ENCODE measurements at regions not wholly inside any gene's neighbourhood (a gene's known extent, or its start where the extent isn't known, plus 50 kb on each side); places are given as distances from the start of the nearest gene placed in this dataset.

DNA sequence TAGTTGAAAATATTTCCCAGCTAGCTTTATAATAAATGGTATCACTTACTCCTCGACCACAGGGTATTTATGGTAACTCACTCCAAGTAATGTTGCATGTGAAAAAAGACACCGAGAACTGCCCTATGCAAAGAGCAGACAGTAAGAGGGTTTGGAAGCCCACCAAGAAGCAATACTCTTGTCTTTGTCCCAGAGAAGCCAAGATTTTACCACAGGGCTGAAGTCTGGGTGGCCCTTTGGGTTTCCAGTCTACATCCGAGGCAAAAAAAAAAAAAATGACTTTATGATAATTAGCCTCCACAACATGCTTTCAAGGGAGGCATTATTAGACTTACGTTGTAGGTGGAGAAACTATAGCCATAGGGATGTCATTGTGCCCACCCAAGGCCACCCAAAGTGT lies 83.6 kb downstream of the CCDC34 start:
- H3K27ac ChIP-seq (ENCODE audit: extremely low read depth, low read depth, low read length), result no peak overlapping the region
- no peak for FAIRE-seq

More for the DNA sequence above, 83.6 kb downstream of the CCDC34 start:
- ChIA-PET CTCF (ENCODE audit: low intra/inter-chr PET ratio) (no interaction called here), POLR2A (interaction anchor here (1.1 kb wide), 1 partner anchor 68 kb away, joined by 3 read pairs; no protein-coding TSS in a partner anchor)
- no peak for ATAC-seq
- no peak for TF ChIP-seq ZFP30 (CRISPR knock-in tag; IDR thresholded peaks at IDR 0.05; ENCODE audit: borderline replicate concordance)
- TF ChIP-seq HNRNPLL (IDR thresholded peaks at IDR 0.05; ENCODE audit: low read depth, low read length, poor library complexity, severe bottlenecking), result no peak
- TF ChIP-seq MCM5 (IDR thresholded peaks at IDR 0.05; ENCODE audit: low read depth), result no peak
- TF ChIP-seq RHOXF2B (CRISPR knock-in tag; conservative IDR thresholded peaks at IDR 0.05), result no peak
- no peak for TF ChIP-seq ZNF696 (CRISPR knock-in tag; conservative IDR thresholded peaks at IDR 0.05)
- no peak for TF ChIP-seq NR4A1 (CRISPR knock-in tag; IDR thresholded peaks at IDR 0.05)
- no peak for TF ChIP-seq NR4A1 (tag; IDR thresholded peaks at IDR 0.05)
- TF ChIP-seq RAD51 (IDR thresholded peaks at IDR 0.05; ENCODE audit: borderline replicate concordance, low read depth), result no peak
- TF ChIP-seq, protein P1, sequence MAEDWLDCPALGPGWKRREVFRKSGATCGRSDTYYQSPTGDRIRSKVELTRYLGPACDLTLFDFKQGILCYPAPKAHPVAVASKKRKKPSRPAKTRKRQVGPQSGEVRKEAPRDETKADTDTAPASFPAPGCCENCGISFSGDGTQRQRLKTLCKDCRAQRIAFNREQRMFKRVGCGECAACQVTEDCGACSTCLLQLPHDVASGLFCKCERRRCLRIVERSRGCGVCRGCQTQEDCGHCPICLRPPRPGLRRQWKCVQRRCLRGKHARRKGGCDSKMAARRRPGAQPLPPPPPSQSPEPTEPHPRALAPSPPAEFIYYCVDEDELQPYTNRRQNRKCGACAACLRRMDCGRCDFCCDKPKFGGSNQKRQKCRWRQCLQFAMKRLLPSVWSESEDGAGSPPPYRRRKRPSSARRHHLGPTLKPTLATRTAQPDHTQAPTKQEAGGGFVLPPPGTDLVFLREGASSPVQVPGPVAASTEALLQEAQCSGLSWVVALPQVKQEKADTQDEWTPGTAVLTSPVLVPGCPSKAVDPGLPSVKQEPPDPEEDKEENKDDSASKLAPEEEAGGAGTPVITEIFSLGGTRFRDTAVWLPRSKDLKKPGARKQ (CRISPR knock-in tag; IDR thresholded peaks at IDR 0.05), result no peak
- TF ChIP-seq, protein P2, sequence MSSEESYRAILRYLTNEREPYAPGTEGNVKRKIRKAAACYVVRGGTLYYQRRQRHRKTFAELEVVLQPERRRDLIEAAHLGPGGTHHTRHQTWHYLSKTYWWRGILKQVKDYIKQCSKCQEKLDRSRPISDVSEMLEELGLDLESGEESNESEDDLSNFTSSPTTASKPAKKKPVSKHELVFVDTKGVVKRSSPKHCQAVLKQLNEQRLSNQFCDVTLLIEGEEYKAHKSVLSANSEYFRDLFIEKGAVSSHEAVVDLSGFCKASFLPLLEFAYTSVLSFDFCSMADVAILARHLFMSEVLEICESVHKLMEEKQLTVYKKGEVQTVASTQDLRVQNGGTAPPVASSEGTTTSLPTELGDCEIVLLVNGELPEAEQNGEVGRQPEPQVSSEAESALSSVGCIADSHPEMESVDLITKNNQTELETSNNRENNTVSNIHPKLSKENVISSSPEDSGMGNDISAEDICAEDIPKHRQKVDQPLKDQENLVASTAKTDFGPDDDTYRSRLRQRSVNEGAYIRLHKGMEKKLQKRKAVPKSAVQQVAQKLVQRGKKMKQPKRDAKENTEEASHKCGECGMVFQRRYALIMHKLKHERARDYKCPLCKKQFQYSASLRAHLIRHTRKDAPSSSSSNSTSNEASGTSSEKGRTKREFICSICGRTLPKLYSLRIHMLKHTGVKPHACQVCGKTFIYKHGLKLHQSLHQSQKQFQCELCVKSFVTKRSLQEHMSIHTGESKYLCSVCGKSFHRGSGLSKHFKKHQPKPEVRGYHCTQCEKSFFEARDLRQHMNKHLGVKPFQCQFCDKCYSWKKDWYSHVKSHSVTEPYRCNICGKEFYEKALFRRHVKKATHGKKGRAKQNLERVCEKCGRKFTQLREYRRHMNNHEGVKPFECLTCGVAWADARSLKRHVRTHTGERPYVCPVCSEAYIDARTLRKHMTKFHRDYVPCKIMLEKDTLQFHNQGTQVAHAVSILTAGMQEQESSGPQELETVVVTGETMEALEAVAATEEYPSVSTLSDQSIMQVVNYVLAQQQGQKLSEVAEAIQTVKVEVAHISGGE (CRISPR knock-in tag; IDR thresholded peaks at IDR 0.05), result no peak
- TF ChIP-seq, protein P3, sequence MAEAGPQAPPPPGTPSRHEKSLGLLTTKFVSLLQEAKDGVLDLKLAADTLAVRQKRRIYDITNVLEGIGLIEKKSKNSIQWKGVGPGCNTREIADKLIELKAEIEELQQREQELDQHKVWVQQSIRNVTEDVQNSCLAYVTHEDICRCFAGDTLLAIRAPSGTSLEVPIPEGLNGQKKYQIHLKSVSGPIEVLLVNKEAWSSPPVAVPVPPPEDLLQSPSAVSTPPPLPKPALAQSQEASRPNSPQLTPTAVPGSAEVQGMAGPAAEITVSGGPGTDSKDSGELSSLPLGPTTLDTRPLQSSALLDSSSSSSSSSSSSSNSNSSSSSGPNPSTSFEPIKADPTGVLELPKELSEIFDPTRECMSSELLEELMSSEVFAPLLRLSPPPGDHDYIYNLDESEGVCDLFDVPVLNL (CRISPR knock-in tag; IDR thresholded peaks at IDR 0.05; ENCODE audit: low read depth), result no peak
- TF ChIP-seq NFATC3 (IDR thresholded peaks at IDR 0.05), result no peak
- TF ChIP-seq ZKSCAN1 (IDR thresholded peaks at IDR 0.05; ENCODE audit: low read depth, low read length), result no peak
- Histone ChIP-seq H3K9ac (ENCODE audit: insufficient read depth in 1 of 2, low read depth in 2 of 2, low read length in 2 of 2) (no peak overlapping the region), H3K27me3 (ENCODE audit: control insufficient read depth in 2 of 2, insufficient read depth in 2 of 2, low read length in 2 of 2) (no peaks in the 10 kb centered on the region; a peak in 1 of 5 replicates), H3K4me1 (replicated peaks in 1 of 2; ENCODE audit: control insufficient read depth in 2 of 2, insufficient read depth in 2 of 2, low read length in 2 of 2) (no peaks in the 10 kb centered on the region; a peak in 2 of 5 replicates), H3K4me3 (no peak overlapping the region), H2AFZ (ENCODE audit: low read depth, low read length) (no peak overlapping the region), H3K9me1 (ENCODE audit: control insufficient read depth, insufficient read depth, low read length) (no peaks in the 10 kb centered on the region), H3K36me3 (ENCODE audit: control insufficient read depth, insufficient read depth, low read length) (no peaks in the 10 kb centered on the region), H3K4me2 (ENCODE audit: insufficient read depth, low read length) (no peak overlapping the region), H4K20me1 (replicated peaks; ENCODE audit: control insufficient read depth, insufficient read depth, low read length) (no peaks in the 10 kb centered on the region), H3K79me2 (ENCODE audit: control insufficient read depth, insufficient read depth, low read length) (no peaks in the 10 kb centered on the region), H3K9me3 (replicated peaks; ENCODE audit: control insufficient read depth, insufficient read depth, low read depth, low read length) (no peaks in the 10 kb centered on the region)
- intact Hi-C loops (cut with micrococcal nuclease) (no loop called here), in situ Hi-C loops (cut with MboI) (no loop called here)
- 0% methylated on average over 4 of the region's 4 CpGs for WGBS (ENCODE audit: insufficient coverage, low coverage, missing lambda C conversion rate)
- no TSS peak for BruUV-seq (replicated peaks)
- no peak for DNase-seq (ENCODE audit: extremely low read depth in 1 of 4, low spot score in 3 of 4)

All from K562 (cell line).